ENCODE measurements at regions not wholly inside any gene's neighbourhood (a gene's known extent, or its start where the extent isn't known, plus 50 kb on each side); places are given as distances from the start of the nearest gene placed in this dataset.
A peak's percentile ranks its signal among the peaks of the same experiment; 100 is the strongest.

- no peak for DNase-seq (ENCODE audit: low spot score)
Observed at GRCh38 chr18:61989138-61989537, 96.3 kb upstream of the RNF152 start.

GRCh38 chr18:61988100-61988499 lies 95.3 kb upstream of the RNF152 start:
- no peak for DNase-seq (ENCODE audit: low spot score)

GRCh38 chr18:61985681-61986080 lies 92.9 kb upstream of the RNF152 start:
- DNase-seq (ENCODE audit: low spot score) = no peak

GRCh38 chr18:61984349-61984748 lies 91.5 kb upstream of the RNF152 start:
- DNase-seq (ENCODE audit: low spot score) = no peak

GRCh38 chr18:61982475-61982874 lies 89.7 kb upstream of the RNF152 start:
- DNase-seq (ENCODE audit: low spot score) = no peak

- DNase-seq (ENCODE audit: low spot score) = no peak
Observed at GRCh38 chr18:61980355-61980754, 87.5 kb upstream of the RNF152 start.

GRCh38 chr18:61975526-61976326 lies 82.9 kb upstream of the RNF152 start:
- no peak for DNase-seq (ENCODE audit: low spot score)

GRCh38 chr18:61973273-61974115 lies 80.7 kb upstream of the RNF152 start:
- DNase-seq (ENCODE audit: low spot score) = peak; percentile 40

GRCh38 chr18:61972389-61973264 lies 79.8 kb upstream of the RNF152 start:
- no peak for DNase-seq (ENCODE audit: low spot score)

GRCh38 chr18:61967252-61967891 lies 74.6 kb upstream of the RNF152 start:
- DNase-seq (ENCODE audit: low spot score) = no peak

GRCh38 chr18:61965311-61965710 lies 72.5 kb upstream of the RNF152 start:
- DNase-seq (ENCODE audit: low spot score) = no peak

- no peak for DNase-seq (ENCODE audit: low spot score)
Observed at GRCh38 chr18:61964616-61965015, 71.8 kb upstream of the RNF152 start.

GRCh38 chr18:61963705-61964104 lies 70.9 kb upstream of the RNF152 start:
- DNase-seq (ENCODE audit: low spot score) = no peak

GRCh38 chr18:61957801-61958516 lies 65.2 kb upstream of the RNF152 start:
- DNase-seq (ENCODE audit: low spot score) = no peak

- no peak for DNase-seq (ENCODE audit: low spot score)
Observed at GRCh38 chr18:61955644-61956043, 62.8 kb upstream of the RNF152 start.

GRCh38 chr18:61954096-61954746 lies 61.4 kb upstream of the RNF152 start:
- DNase-seq (ENCODE audit: low spot score) = no peak

GRCh38 chr18:61953641-61954040 lies 60.8 kb upstream of the RNF152 start:
- no peak for DNase-seq (ENCODE audit: low spot score)

GRCh38 chr18:61953161-61953560 lies 60.4 kb upstream of the RNF152 start:
- DNase-seq (ENCODE audit: low spot score) = no peak

GRCh38 chr18:61951396-61951795 lies 58.6 kb upstream of the RNF152 start:
- DNase-seq (ENCODE audit: low spot score) = no peak

GRCh38 chr18:61950371-61950770 lies 57.6 kb upstream of the RNF152 start:
- no peak for DNase-seq (ENCODE audit: low spot score)

GRCh38 chr18:61949946-61950345 lies 57.1 kb upstream of the RNF152 start:
- no peak for DNase-seq (ENCODE audit: low spot score)

Data from globus pallidus (tissue), 1 donor.